ENCODE measurements at regions not wholly inside any gene's neighbourhood (a gene's known extent, or its start where the extent isn't known, plus 50 kb on each side); places are given as distances from the start of the nearest gene placed in this dataset.

DNA sequence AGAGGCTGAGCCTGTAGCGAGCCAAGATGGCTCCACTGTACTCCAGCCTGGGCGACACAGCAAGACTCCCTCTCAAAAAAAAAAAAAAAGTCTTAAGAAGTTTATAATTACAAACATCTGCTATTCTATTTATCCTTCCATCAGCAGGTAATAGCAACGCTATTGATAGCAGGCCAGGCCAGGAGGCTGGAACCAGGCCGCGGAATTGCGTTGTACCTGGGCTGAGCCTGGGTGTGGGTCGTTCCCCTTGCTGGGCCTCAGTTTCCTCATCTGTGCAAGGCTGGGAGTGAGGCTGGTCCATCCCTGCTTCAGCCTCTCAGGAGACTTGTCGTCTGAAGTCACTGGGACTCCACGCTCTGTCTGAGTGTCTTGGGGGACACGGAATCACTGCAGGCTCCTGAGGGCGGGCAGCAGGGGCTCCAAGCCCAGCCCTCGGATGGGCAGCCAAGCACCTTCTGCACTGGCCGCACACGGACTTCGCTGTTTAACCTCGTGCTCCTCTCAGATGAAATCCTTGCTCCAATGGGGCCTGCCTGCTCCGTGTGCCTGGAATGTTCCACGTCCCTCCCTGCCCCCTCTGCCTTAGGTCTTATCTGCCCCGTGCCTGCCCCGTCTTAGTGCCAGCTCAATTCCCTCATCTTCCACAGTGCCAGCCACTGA lies 103.9 kb upstream of the C1orf174 start:
- Histone ChIP-seq H4K20me1 (ENCODE audit: insufficient read depth, low read length) (no peaks in the 10 kb centered on the region), H2AFZ (ENCODE audit: low read length) (no peak overlapping the region), H3K79me2 (ENCODE audit: insufficient read depth, low read length) (no peaks in the 10 kb centered on the region), H3K36me3 (ENCODE audit: insufficient read depth, low read length) (no peaks in the 10 kb centered on the region), H3K9me3 (ENCODE audit: low read depth, low read length) (no peaks in the 10 kb centered on the region), H3K27me3 (ENCODE audit: insufficient read depth, low read length) (no peaks in the 10 kb centered on the region), H3K4me2 (ENCODE audit: insufficient read depth, low read length) (no peak overlapping the region), H3K27ac (ENCODE audit: low read depth, low read length) (no peak overlapping the region), H3K4me1 (ENCODE audit: insufficient read depth, low read length) (no peaks in the 10 kb centered on the region), H3K4me3 (ENCODE audit: insufficient read depth, low read length) (no peak overlapping the region)
- TF ChIP-seq, protein P1, sequence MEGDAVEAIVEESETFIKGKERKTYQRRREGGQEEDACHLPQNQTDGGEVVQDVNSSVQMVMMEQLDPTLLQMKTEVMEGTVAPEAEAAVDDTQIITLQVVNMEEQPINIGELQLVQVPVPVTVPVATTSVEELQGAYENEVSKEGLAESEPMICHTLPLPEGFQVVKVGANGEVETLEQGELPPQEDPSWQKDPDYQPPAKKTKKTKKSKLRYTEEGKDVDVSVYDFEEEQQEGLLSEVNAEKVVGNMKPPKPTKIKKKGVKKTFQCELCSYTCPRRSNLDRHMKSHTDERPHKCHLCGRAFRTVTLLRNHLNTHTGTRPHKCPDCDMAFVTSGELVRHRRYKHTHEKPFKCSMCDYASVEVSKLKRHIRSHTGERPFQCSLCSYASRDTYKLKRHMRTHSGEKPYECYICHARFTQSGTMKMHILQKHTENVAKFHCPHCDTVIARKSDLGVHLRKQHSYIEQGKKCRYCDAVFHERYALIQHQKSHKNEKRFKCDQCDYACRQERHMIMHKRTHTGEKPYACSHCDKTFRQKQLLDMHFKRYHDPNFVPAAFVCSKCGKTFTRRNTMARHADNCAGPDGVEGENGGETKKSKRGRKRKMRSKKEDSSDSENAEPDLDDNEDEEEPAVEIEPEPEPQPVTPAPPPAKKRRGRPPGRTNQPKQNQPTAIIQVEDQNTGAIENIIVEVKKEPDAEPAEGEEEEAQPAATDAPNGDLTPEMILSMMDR (IDR thresholded peaks at IDR 0.05; ENCODE audit: extremely low read depth, low read depth, low read length), result no peak
- peak; percentile 29 for DNase-seq (ENCODE audit: insufficient read length, low spot score, missing footprints)

DNA sequence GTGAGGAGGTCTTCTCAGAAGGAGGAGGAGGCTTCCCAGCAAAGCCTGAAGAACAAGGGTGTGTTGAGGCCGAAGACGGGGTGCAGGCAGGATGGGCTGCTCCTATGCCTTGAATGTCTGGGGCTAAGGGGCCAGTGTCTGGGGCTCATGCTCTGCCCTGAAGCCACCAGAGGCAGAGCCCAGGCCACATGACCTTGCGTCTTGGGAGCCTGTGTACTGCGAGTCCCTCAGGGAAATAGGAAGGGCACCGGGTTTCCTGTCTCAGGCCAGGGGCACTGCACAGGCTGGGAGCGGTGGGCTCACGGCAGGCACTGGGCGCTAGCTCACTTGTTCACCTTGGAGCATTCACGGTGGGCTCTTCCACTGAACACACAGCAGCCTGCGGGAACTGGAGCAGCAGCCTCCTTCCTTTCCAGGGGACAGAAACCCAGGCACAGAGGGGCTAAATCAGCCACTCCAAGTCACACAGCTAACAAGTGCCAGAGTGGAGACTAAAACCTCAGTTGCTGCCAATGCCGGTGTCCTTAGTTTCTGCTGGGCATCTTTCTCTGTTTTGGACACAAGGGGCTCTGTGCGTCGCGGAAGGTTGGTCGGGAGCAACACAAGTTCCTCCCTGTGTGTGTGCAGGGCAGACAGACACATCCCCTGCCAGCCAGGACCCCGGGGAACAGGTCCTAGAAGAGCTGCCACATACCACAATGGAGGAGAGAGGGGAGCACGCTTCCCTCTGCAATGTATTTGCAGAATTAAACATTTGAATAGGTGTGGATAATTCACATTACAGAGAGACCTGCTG lies 104.8 kb upstream of the C1orf174 start:
- H3K27me3 ChIP-seq (ENCODE audit: insufficient read depth, low read length), result no peaks in the 10 kb centered on the region
- TF ChIP-seq, protein P1 (IDR thresholded peaks at IDR 0.05; ENCODE audit: extremely low read depth, low read depth, low read length), result no peak
- no peaks in the 10 kb centered on the region for H3K36me3 ChIP-seq (ENCODE audit: insufficient read depth, low read length)
- H3K4me2 ChIP-seq (ENCODE audit: insufficient read depth, low read length), result no peak overlapping the region
- H3K27ac ChIP-seq (ENCODE audit: low read depth, low read length), result no peak overlapping the region
- H3K4me1 ChIP-seq (ENCODE audit: insufficient read depth, low read length), result no peaks in the 10 kb centered on the region
- no peak for DNase-seq (ENCODE audit: insufficient read length, low spot score, missing footprints)
- H3K4me3 ChIP-seq (ENCODE audit: insufficient read depth, low read length), result no peak overlapping the region
- H4K20me1 ChIP-seq (ENCODE audit: insufficient read depth, low read length), result no peaks in the 10 kb centered on the region
- H3K79me2 ChIP-seq (ENCODE audit: insufficient read depth, low read length), result no peaks in the 10 kb centered on the region
- H2AFZ ChIP-seq (ENCODE audit: low read length), result no peak overlapping the region
- no peaks in the 10 kb centered on the region for H3K9me3 ChIP-seq (ENCODE audit: low read depth, low read length)

DNA sequence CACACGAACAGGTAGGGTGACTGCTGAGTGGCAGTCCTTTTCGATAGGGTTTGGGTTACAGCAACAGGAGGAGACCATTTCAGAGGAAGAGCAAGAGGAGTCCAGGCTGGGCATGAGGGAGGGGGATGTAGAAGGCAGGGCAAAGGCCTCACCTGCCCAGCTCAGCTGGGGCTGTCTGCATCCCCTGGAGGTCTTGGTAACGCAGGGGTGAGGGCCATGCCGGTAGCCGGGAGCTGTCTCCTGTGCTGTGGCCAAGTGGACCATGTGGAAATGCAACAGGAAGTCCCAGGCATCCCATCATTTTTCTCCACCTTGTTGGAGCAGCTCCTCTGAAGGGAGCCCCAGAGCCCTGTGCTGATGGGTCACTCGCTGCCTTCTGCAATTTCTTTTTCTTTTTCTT lies 105.4 kb upstream of the C1orf174 start:
- H4K20me1 ChIP-seq (ENCODE audit: insufficient read depth, low read length), result no peaks in the 10 kb centered on the region
- no peak overlapping the region for H2AFZ ChIP-seq (ENCODE audit: low read length)
- no peaks in the 10 kb centered on the region for H3K4me1 ChIP-seq (ENCODE audit: insufficient read depth, low read length)
- no peaks in the 10 kb centered on the region for H3K27me3 ChIP-seq (ENCODE audit: insufficient read depth, low read length)
- DNase-seq (ENCODE audit: insufficient read length, low spot score, missing footprints), result peak; percentile 23
- H3K36me3 ChIP-seq (ENCODE audit: insufficient read depth, low read length), result no peaks in the 10 kb centered on the region
- H3K4me2 ChIP-seq (ENCODE audit: insufficient read depth, low read length), result no peak overlapping the region
- no peaks in the 10 kb centered on the region for H3K9me3 ChIP-seq (ENCODE audit: low read depth, low read length)
- H3K27ac ChIP-seq (ENCODE audit: low read depth, low read length), result no peak overlapping the region
- H3K79me2 ChIP-seq (ENCODE audit: insufficient read depth, low read length), result no peaks in the 10 kb centered on the region
- no peak overlapping the region for H3K4me3 ChIP-seq (ENCODE audit: insufficient read depth, low read length)
- TF ChIP-seq, protein P1 (IDR thresholded peaks at IDR 0.05; ENCODE audit: extremely low read depth, low read depth, low read length), result no peak

DNA sequence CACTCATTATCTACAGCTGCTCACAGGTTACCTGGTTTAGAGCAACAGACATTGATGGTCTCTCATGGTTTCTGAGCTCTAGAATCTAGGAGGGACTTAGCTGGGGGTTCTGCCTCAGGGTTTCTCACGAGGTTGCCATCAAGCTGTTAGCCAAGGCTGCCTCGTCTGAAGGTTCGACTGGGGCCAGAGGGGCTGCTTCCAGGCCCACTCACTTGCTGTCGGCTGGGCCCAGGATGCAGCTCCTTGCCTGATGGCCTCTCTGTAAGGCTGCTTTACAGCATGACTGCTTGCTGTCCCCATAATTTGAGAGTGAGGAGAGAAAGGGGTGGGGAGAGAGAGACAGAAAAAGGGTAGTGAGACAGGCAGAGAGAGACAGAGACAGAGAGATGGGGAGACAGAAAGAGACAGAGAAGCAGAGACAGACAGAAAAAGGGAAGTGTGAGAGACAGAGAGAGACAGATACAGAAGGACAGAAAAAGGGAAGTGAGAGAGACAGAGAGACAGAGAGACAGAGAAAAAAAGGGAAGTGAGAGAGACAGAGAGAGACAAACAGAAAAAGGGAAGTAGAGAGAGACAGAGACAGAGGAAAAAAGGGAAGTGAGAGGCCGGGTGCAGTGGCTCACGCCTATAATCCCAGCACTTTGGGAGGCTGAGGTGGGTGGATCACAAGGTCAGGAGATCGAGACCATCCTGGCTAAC lies 106.8 kb upstream of the C1orf174 start:
- TF ChIP-seq, protein P1 (IDR thresholded peaks at IDR 0.05; ENCODE audit: extremely low read depth, low read depth, low read length), result no peak
- Histone ChIP-seq H3K4me3 (ENCODE audit: insufficient read depth, low read length) (no peak overlapping the region), H3K4me1 (ENCODE audit: insufficient read depth, low read length) (no peaks in the 10 kb centered on the region), H4K20me1 (ENCODE audit: insufficient read depth, low read length) (no peaks in the 10 kb centered on the region), H3K36me3 (ENCODE audit: insufficient read depth, low read length) (no peaks in the 10 kb centered on the region), H3K27ac (ENCODE audit: low read depth, low read length) (no peak overlapping the region), H3K4me2 (ENCODE audit: insufficient read depth, low read length) (no peak overlapping the region), H3K79me2 (ENCODE audit: insufficient read depth, low read length) (no peaks in the 10 kb centered on the region), H3K9me3 (ENCODE audit: low read depth, low read length) (no peaks in the 10 kb centered on the region), H2AFZ (ENCODE audit: low read length) (no peak overlapping the region), H3K27me3 (ENCODE audit: insufficient read depth, low read length) (no peaks in the 10 kb centered on the region)
- no peak for DNase-seq (ENCODE audit: insufficient read length, low spot score, missing footprints)

Data from osteoblast (primary cell).